Occipital lobe (tissue), 1 donor: ENCODE measurements at regions not wholly inside any gene's neighbourhood (a gene's known extent, or its start where the extent isn't known, plus 50 kb on each side); places are given as distances from the start of the nearest gene placed in this dataset.

ENCODE experiments used
- DNase-seq: peaks from one replicate; lab custom pipeline; 2025; lab: John Stamatoyannopoulos, UW

DNA sequence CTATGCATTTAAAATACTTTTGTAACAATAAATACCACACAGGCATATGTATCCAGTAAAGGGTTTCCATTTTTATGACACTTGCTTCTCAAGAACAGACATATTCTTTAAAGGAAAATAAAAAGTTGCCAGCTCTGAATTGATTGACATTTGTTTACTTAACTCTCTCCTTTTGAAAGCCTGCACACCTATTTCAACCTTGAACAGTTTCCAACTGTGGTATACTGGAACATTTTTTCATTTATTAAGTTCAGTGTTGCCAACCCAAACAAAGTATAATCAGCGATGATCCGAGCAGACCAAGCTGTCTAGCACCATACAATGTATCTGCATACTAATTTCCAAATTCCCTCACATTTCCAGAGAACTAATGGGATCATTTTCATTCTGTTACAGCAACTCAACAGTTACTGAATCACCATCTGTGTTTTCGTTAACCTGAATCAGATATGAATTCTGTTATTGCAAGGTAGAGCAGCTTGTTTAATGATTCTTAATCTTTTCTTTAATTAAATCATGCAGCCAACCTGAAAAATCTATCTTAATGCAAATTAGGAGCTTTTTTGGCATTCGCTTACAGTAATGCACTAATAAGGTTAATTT is 725.5 kb upstream of the ZEB2 start:
- DNase-seq: no peak

DNA sequence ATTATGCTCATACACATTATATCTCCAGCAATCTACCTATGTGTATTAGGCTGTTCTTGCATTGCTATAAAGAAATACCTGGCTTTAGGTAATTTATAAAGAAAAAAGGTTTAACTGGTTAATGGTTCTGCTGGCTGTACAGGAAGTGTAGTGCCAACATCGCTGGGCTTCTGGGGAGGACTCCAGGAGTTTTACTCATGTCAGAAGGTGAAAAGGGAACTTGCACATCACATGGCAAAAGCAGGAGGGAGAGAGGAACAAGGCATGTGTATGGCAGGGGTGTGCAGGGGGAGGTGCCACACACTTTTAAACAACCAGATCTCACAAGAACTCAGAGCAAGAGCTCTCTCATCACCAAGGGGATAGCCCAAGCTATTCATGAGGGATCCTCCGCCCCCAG is 715.4 kb upstream of the ZEB2 start:
- no peak for DNase-seq

DNA sequence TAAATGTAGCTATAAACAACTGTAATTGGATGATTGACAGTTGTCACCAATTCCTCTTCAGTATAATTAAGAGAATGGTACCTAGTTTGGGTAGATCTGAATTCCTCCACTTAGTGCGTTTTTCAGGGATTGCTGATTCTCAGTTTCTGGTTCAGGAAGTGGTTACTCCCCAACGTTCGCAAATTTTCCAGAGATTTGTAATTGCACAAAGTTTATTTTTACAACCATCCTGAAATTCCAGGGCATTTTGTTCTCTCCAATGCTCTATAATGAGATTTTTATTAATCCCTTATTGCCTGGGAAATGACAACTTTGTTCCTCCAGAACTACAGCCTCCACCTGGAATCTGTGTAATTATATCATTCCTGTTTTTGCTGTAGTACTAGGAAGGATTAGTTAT is 710.6 kb upstream of the ZEB2 start:
- no peak for DNase-seq

- no peak for DNase-seq
These were observed 708.6 kb upstream of the ZEB2 start for GRCh38 chr2:145228506-145228905.

- DNase-seq: no peak
These were observed 707.0 kb upstream of the ZEB2 start for GRCh38 chr2:145226901-145227300.

GRCh38 chr2:145221516-145221915 is 701.6 kb upstream of the ZEB2 start:
- DNase-seq: no peak

GRCh38 chr2:145221032-145221431 is 701.1 kb upstream of the ZEB2 start:
- DNase-seq: no peak

- no peak for DNase-seq
These were observed 700.6 kb upstream of the ZEB2 start for GRCh38 chr2:145220496-145220895.

GRCh38 chr2:145207884-145208283 is 688.0 kb upstream of the ZEB2 start:
- no peak for DNase-seq

GRCh38 chr2:145206496-145207281 is 686.8 kb upstream of the ZEB2 start:
- no peak for DNase-seq

GRCh38 chr2:145203891-145204290 is 684.0 kb upstream of the ZEB2 start:
- no peak for DNase-seq

- no peak for DNase-seq
These were observed 680.1 kb upstream of the ZEB2 start for GRCh38 chr2:145199827-145200706.

DNA sequence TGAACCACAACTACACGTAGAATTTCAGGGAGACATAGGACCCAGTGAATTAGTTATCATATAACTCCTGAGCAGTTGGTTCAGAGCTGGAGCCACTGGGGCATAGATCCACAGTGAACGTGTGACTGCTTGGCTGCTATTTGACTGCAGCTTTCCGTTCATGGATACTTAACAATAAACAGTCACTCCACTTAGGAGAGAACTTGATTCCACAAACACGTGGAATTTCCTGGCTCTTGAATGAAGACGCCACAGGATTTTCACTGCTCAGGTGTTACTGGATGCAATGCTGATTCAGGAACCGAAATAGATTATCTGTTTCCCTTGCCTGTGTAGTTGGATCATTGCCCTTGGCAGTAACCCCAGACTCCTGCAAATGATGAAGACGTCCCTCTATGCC is 679.1 kb upstream of the ZEB2 start:
- DNase-seq: no peak

DNA sequence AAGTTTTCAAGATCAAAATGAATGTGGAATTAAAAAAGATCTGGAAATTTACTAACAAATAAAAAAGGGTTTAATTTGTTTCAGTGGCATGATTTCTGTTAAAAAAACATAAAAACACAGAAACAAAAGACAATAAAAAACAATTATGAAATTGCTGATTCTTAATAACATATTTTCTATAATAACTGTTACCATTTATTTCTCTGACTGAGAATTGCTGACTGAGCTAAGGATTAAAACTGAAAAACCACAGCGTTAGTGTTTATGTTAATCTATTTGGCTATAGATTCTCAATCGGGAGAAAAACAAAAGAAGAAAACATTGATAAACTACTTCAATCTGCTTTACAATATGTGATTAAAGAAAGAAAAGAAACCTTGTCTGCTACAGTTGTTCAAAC is 678.6 kb upstream of the ZEB2 start:
- no peak for DNase-seq

DNA sequence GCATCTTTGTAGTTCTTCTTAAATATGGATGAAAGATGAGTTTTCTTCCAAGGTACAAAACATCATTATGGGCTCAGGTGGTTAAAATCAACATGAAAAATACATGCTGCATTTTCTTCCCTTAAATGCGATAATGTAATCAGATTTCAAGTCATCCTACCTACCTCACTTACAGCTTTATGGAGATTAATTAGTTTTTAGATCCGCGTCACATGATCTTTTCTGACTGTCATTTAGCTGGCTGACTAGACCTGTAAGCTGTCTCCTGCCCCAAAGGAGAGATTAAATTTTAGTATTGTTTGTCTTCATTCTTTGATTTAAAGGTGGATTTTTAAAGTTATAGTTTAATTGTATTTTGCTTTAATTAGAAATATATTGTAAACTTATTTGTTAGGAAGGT is 678.0 kb upstream of the ZEB2 start:
- no peak for DNase-seq

GRCh38 chr2:145194673-145195072 is 674.8 kb upstream of the ZEB2 start:
- no peak for DNase-seq

GRCh38 chr2:145190031-145190703 is 670.2 kb upstream of the ZEB2 start:
- DNase-seq: no peak

DNA sequence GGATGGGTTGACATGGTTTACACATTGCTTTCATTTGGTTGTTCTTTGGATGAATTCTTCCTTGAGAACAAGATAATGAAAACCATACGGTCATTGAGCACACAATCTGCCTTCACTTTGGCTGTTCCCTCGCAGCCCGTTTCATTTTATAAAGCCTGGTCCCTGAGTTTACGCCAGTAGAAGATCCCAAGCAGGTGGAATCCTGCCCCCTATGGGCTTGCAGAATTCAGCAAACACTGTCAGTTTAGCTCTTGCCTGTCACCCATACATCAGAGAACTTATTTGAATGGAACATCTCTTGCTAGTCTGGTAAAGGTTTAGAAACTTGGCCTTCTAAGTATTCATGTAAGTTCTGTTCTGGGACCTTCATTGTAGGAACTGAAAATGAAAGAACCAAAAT is 666.4 kb upstream of the ZEB2 start:
- DNase-seq: no peak

DNA sequence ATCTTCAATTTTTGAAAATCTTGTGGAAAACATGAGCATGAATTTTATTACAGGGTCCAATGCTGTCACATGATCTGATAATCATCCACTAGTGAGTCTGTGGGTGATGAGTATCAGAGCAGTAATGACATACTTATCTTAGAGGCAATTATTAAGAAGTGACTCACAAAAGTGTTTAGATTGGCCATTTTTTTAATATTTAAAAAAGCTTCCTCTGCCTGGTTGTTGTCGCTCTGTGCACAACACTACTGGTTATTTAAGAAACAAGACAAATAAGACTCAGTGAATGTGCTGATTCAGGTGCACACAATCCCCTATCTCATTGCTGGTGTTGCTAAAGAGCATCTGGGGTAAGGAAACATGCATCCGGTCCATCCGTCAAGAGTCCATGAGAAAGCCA is 665.8 kb upstream of the ZEB2 start:
- DNase-seq: no peak

- DNase-seq: no peak
These were observed 665.1 kb upstream of the ZEB2 start for GRCh38 chr2:145184741-145185651.

DNA sequence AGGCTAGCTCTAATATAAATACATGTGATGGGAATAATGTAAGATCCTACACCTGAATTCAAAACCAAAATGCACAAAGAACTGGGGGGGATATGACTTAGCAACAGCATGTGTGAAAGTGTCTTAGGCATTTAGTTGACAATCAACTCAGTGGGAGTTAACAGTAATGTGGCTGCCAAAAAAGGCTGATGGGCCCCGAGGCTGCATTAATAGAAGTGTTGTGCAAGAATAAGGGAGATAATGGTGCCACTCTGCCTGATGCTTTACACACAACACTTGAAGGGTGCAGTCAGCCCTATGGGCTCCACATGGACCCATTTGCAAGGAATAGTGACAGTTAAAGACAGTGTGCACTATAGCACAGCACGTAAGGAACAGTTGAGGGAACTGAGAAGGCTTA is 649.4 kb upstream of the ZEB2 start:
- no peak for DNase-seq
